Suprapubic skin (tissue), 4 donors: ENCODE measurements at regions not wholly inside any gene's neighbourhood (a gene's known extent, or its start where the extent isn't known, plus 50 kb on each side); places are given as distances from the start of the nearest gene placed in this dataset.
"Not testable (repeated sequence)": the region's sequence is repeated elsewhere in the genome, so short reads cannot be mapped to it uniquely, and the experiment has no call there.

Source experiments
- DNase-seq, 2 donors: peaks; one replicate each; pipeline ENCODE4 v3.0.0-alpha.2; 2019; ENCODE audit warnings: low spot score in 2 of 2
- H3K27ac ChIP-seq: fragments of 200-600 bp; sonication (generic); one replicate; pipeline ENCODE4 v1.5.1; 2019
- H3K27me3 ChIP-seq: fragments of 200-600 bp; sonication (generic); one replicate; pipeline ENCODE4 v1.5.1; 2019
- H3K36me3 ChIP-seq: fragments of 200-600 bp; sonication (generic); one replicate; pipeline ENCODE4 v1.5.1; 2019
- H3K4me1 ChIP-seq: fragments of 200-600 bp; sonication (generic); one replicate; pipeline ENCODE4 v1.5.1; 2019
- H3K4me3 ChIP-seq: fragments of 200-600 bp; sonication (generic); one replicate; pipeline ENCODE4 v1.5.1; 2019; ENCODE audit warnings: mild to moderate bottlenecking
- H3K9me3 ChIP-seq: fragments of 200-600 bp; sonication (generic); one replicate; pipeline ENCODE4 v1.5.1; 2019
- EP300 ChIP-seq: sonication (generic); formaldehyde crosslinking; IDR thresholded peaks from one replicate; pipeline ENCODE4 v1.6.1; 2017; ENCODE audit warnings: antibody characterized with exemption
- POLR2A ChIP-seq, 2 donors: fragments of 450-650 bp; IDR thresholded peaks; one replicate each; pipeline ENCODE4 v1.6.1; 2017; ENCODE audit warnings: antibody characterized with exemption in 2 of 2, mild to moderate bottlenecking in 2 of 2, moderate library complexity in 2 of 2
- POLR2AphosphoS5 ChIP-seq, 3 donors: sonication (generic); formaldehyde crosslinking; IDR thresholded peaks; one replicate each; pipeline ENCODE4 v1.6.1; 2017; ENCODE audit warnings: antibody characterized with exemption in 3 of 3
- WGBS: methylation state at CpG from one replicate; pipeline ENCODE4 v1.1.5; 2018; 5-methylcytosine and 5-hydroxymethylcytosine counted together
- TF ChIP-seq, protein P1 (sequence below), 2 donors: fragments of 200-600 bp in 1 of 2; fragments of 450-650 bp in 1 of 2; sonication (generic) in 1 of 2; IDR thresholded peaks; one replicate each; pipeline ENCODE4 v1.5.1; 2016 to 2019; ENCODE audit warnings: antibody characterized with exemption in 2 of 2, mild to moderate bottlenecking in 1 of 2, moderate library complexity in 1 of 2

GRCh38 chr6:15935661-15936060 lies 193.2 kb upstream of the MYLIP start:
- Histone ChIP-seq H3K27ac (no peak overlapping the region), H3K4me1 (no peaks in the 10 kb centered on the region), H3K36me3 (no peaks in the 10 kb centered on the region), H3K4me3 (no peak overlapping the region), H3K9me3 (peaks cover 4% of the 10 kb centered on the region), H3K27me3 (no peaks in the 10 kb centered on the region)
- DNase-seq: no peak
- 81% methylated on average over 1 of the region's 1 CpG for WGBS
- TF ChIP-seq, protein P1, sequence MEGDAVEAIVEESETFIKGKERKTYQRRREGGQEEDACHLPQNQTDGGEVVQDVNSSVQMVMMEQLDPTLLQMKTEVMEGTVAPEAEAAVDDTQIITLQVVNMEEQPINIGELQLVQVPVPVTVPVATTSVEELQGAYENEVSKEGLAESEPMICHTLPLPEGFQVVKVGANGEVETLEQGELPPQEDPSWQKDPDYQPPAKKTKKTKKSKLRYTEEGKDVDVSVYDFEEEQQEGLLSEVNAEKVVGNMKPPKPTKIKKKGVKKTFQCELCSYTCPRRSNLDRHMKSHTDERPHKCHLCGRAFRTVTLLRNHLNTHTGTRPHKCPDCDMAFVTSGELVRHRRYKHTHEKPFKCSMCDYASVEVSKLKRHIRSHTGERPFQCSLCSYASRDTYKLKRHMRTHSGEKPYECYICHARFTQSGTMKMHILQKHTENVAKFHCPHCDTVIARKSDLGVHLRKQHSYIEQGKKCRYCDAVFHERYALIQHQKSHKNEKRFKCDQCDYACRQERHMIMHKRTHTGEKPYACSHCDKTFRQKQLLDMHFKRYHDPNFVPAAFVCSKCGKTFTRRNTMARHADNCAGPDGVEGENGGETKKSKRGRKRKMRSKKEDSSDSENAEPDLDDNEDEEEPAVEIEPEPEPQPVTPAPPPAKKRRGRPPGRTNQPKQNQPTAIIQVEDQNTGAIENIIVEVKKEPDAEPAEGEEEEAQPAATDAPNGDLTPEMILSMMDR (IDR thresholded peaks at IDR 0.05): no peak
- TF ChIP-seq EP300 (no peak), POLR2A (IDR thresholded peaks at IDR 0.05) (no peak), POLR2AphosphoS5 (IDR thresholded peaks at IDR 0.05) (no peak)

DNA sequence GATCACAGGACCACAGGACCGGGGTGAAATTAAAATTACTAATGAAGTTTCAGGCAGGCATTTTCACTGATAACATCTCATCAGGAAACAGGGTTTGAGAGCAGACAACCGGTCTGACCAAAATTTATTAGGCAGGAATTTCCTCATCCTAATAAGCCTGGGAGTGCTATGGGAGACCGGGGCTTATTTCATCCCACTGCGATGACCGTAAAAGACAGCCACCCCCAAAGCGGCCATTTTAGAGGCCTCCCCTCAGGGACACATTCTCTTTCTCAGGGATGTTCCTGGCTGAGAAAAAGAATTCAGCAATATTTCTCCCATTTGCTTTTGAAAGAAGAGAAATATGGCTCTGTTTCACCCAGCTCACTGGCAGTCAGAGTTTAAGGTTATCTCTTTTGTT lies 197.2 kb upstream of the MYLIP start:
- H3K27ac ChIP-seq, DNase-seq, H3K36me3 ChIP-seq, H3K4me1 ChIP-seq, H3K4me3 ChIP-seq, H3K9me3 ChIP-seq, H3K27me3 ChIP-seq: not testable (repeated sequence)
- WGBS: 95% methylated on average over 6 of the region's 6 CpGs

DNA sequence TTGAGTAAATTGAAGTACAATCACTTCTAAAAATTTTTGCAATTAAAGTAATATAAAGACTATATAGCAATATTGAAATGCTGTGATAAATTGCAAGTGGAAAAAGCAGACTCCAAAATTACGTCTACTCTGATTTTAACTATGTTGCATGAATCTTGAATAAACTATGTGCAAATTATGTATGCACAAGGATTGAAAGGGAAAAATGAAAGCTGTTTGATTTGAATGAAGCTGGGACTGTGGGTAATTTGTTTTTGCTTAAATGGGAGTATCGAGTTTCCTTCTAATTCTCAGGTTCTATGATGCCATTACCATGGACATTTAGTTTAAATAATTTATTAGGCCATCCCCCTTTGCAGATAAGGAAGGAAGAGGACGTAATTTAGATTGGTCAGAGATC lies 198.7 kb upstream of the MYLIP start:
- Histone ChIP-seq H3K27ac (no peak overlapping the region), H3K4me3 (no peak overlapping the region), H3K9me3 (peaks cover 5% of the 10 kb centered on the region), H3K36me3 (no peaks in the 10 kb centered on the region), H3K4me1 (no peaks in the 10 kb centered on the region), H3K27me3 (no peaks in the 10 kb centered on the region)
- DNase-seq: no peak
- TF ChIP-seq POLR2AphosphoS5 (IDR thresholded peaks at IDR 0.05): no peak
- TF ChIP-seq EP300: no peak
- TF ChIP-seq, protein P1 (IDR thresholded peaks at IDR 0.05): no peak
- WGBS: 87% methylated on average over 3 of the region's 3 CpGs

- H3K27me3 ChIP-seq: no peaks in the 10 kb centered on the region
- no peak for TF ChIP-seq EP300
- TF ChIP-seq, protein P1 (IDR thresholded peaks at IDR 0.05): no peak
- TF ChIP-seq POLR2AphosphoS5 (IDR thresholded peaks at IDR 0.05): no peak
- no peak for TF ChIP-seq POLR2A (IDR thresholded peaks at IDR 0.05)
- peaks cover 5% of the 10 kb centered on the region for H3K9me3 ChIP-seq
- H3K4me1 ChIP-seq: no peaks in the 10 kb centered on the region
- no peak overlapping the region for H3K4me3 ChIP-seq
- no peak overlapping the region for H3K27ac ChIP-seq
- no peaks in the 10 kb centered on the region for H3K36me3 ChIP-seq
- no peak for DNase-seq
- WGBS: 43% methylated on average over 1 of the region's 1 CpG
Observed at GRCh38 chr6:15929685-15930084, 199.2 kb upstream of the MYLIP start.

- TF ChIP-seq, protein P1 (IDR thresholded peaks at IDR 0.05): no peak
- DNase-seq: no peak
- no peak overlapping the region for H3K4me3 ChIP-seq
- WGBS: 83% methylated on average over 2 of the region's 2 CpGs
- peaks cover 5% of the 10 kb centered on the region for H3K9me3 ChIP-seq
- no peak overlapping the region for H3K27ac ChIP-seq
- H3K4me1 ChIP-seq: no peaks in the 10 kb centered on the region
- no peaks in the 10 kb centered on the region for H3K36me3 ChIP-seq
- H3K27me3 ChIP-seq: no peaks in the 10 kb centered on the region
Observed at GRCh38 chr6:15927531-15928225, 201.2 kb upstream of the MYLIP start.

- 74% methylated on average over 3 of the region's 3 CpGs for WGBS
- Histone ChIP-seq H3K27ac (no peak overlapping the region), H3K4me1 (no peaks in the 10 kb centered on the region), H3K36me3 (no peaks in the 10 kb centered on the region), H3K27me3 (no peaks in the 10 kb centered on the region), H3K9me3 (peaks cover 5% of the 10 kb centered on the region), H3K4me3 (no peak overlapping the region)
- TF ChIP-seq POLR2A (IDR thresholded peaks at IDR 0.05) (no peak), POLR2AphosphoS5 (IDR thresholded peaks at IDR 0.05) (no peak), EP300 (no peak)
- TF ChIP-seq, protein P1 (IDR thresholded peaks at IDR 0.05): no peak
- no peak for DNase-seq
Observed at GRCh38 chr6:15926256-15926655, 202.6 kb upstream of the MYLIP start.
